Cardiac muscle cell (in vitro differentiated cells and primary cell): ENCODE measurements at regions not wholly inside any gene's neighbourhood (a gene's known extent, or its start where the extent isn't known, plus 50 kb on each side); places are given as distances from the start of the nearest gene placed in this dataset.

Experiments
- DNase-seq, 2 donors: peaks; one replicate each; pipeline versions ENCODE4 v3.0.0 to v3.0.0-alpha.2; 2010 to 2017; ENCODE audit warnings: low read depth in 1 of 2, low spot score in 1 of 2
- H3K27ac ChIP-seq: fragments of 200-600 bp; sonication (generic); 2 replicates; pipeline ENCODE4 v1.5.1; 2016
- H3K27me3 ChIP-seq: fragments of 200-600 bp; sonication (generic); 2 replicates; pipeline ENCODE4 v1.6.0; 2016; ENCODE audit warnings: control low read depth
- H3K36me3 ChIP-seq: fragments of 200-600 bp; sonication (generic); 2 replicates; pipeline ENCODE4 v1.5.1; 2016; ENCODE audit warnings: control low read depth
- H3K4me1 ChIP-seq: fragments of 200-600 bp; sonication (generic); 2 replicates; pipeline ENCODE4 v1.8.1; 2017; ENCODE audit warnings: low read depth, mild to moderate bottlenecking, mixed run types
- H3K4me3 ChIP-seq: fragments of 200-600 bp; sonication (generic); 2 replicates; pipeline ENCODE4 v1.5.1; 2016; ENCODE audit warnings: mild to moderate bottlenecking
- H3K9me3 ChIP-seq: fragments of 200-600 bp; sonication (generic); 2 replicates; pipeline ENCODE4 v1.5.1; 2017; ENCODE audit warnings: low read depth, mild to moderate bottlenecking, control low read depth
- CTCF ChIP-seq: IDR thresholded peaks from 2 replicates; pipeline ENCODE4 v1.5.1; 2012; ENCODE audit warnings: low read depth, mild to moderate bottlenecking, low read length

DNA sequence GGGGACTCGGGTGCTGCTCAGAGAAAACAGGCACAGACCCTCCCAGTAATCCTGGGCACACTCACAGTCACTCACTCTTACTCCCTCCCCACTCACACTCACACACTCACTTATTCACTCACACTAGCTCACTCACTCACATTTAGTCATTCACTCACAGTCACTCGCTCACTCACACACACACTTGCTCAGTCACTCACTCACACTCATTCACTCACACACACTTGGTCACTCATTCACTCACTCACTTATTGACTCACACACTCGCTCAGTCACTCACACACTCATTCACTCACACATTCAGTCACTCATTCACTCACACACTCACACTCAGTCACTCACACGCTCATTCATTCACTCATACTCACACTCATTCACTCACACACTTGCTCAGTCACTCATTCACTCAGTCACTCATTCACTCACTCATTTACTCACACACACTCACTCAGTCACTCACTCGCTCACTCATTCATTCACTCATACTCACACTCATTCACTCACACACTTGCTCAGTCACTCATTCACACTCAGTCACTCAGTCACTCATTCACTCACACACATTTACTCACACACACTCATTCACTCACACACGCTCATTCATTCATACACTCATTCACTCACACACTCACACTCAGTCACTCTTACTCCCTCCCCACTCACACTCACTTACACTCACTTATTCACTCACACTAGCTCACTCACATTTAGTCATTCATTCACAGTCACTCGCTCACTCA is 164.2 kb upstream of the C1orf174 start:
- Histone ChIP-seq H3K36me3 (no peaks in the 10 kb centered on the region), H3K9me3 (no peaks in the 10 kb centered on the region), H3K4me3 (no peak overlapping the region), H3K4me1 (no peaks in the 10 kb centered on the region), H3K27ac (no peak overlapping the region), H3K27me3 (no peaks in the 10 kb centered on the region)
- no peak for DNase-seq
- no peak for TF ChIP-seq CTCF

DNA sequence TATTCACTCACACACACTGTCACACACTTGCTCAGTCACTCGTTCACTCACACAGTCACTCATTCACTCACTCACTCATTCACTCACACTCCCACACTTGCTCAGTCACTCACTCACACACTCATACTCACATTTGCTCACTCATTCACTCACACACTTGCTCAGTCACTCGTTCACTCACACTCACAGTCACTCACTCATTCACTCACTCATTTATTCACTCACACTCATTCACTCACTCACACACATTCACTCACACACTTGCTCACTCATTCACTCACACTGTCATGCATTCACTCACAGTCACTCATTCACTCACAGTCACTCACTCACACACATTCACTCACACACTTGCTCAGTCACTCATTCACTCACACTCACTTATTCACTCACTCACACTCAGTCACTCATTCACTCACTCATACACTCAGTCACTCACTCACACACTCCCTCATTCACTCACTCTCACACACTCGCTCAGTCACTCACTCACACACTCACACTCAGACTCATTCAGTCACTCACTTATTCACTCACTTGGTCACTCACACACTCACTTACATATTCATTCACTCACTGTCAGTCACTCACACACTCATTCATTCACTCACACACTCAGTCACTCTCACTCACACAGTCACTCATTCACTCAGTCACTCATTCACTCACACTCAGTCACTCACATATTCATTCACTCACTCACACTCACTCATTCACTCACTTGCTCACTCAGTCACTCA is 167.0 kb upstream of the C1orf174 start:
- H3K36me3 ChIP-seq: no peaks in the 10 kb centered on the region
- no peaks in the 10 kb centered on the region for H3K4me1 ChIP-seq
- no peak overlapping the region for H3K4me3 ChIP-seq
- H3K9me3 ChIP-seq: no peaks in the 10 kb centered on the region
- DNase-seq: no peak
- H3K27me3 ChIP-seq: no peaks in the 10 kb centered on the region
- TF ChIP-seq CTCF: no peak
- no peak overlapping the region for H3K27ac ChIP-seq

GRCh38 chr1:4068076-4068475 is 168.0 kb upstream of the C1orf174 start:
- Histone ChIP-seq H3K27ac (no peak overlapping the region), H3K4me1 (no peaks in the 10 kb centered on the region), H3K36me3 (no peaks in the 10 kb centered on the region), H3K27me3 (no peaks in the 10 kb centered on the region), H3K4me3 (no peak overlapping the region), H3K9me3 (no peaks in the 10 kb centered on the region)
- no peak for DNase-seq
- TF ChIP-seq CTCF: no peak

- Histone ChIP-seq H3K4me3 (no peak overlapping the region), H3K36me3 (no peaks in the 10 kb centered on the region), H3K27me3 (no peaks in the 10 kb centered on the region), H3K4me1 (no peaks in the 10 kb centered on the region), H3K9me3 (no peaks in the 10 kb centered on the region), H3K27ac (no peak overlapping the region)
- DNase-seq: no peak
- TF ChIP-seq CTCF: no peak
Measured at GRCh38 chr1:4071653-4072052, 171.6 kb upstream of the C1orf174 start.

DNA sequence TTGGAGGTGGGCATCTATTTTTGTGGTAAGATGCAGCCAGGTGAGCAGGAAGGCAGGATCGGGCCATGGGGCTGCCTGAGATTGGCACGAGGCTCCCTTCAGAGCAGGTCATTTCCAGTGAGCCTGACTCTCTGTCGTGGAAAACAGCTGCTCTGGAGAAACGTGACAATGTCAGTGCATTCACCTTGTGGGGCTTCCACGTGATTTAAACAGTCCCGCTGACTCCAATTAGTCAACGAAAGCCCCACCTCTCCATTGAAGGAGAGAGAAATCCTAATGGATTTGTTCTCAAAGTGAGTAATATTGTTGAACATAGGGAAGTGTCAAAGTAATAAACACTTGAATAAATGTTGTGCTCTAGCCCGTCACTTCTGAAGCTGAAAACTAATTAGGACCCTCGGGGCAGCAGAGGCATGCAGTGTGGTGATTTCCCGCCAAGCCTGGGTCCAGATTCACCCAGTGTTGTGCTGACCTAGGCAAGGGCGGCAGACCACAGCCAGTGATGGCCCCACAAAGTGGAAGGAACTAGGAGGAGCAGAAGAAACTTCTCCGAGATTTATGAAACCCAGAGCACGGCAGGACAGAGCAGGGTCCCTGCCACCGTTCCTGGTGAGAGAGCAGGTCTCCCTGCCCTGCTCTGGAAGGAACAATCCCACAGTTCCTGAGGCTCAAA is 172.5 kb upstream of the C1orf174 start:
- TF ChIP-seq CTCF: no peak
- DNase-seq: no peak
- no peak overlapping the region for H3K27ac ChIP-seq

More for the DNA sequence above, 172.5 kb upstream of the C1orf174 start:
- Histone ChIP-seq H3K27me3 (no peaks in the 10 kb centered on the region), H3K9me3 (no peaks in the 10 kb centered on the region), H3K36me3 (no peaks in the 10 kb centered on the region), H3K4me3 (no peak overlapping the region), H3K4me1 (no peaks in the 10 kb centered on the region)
